ENCODE measurements at regions not wholly inside any gene's neighbourhood (a gene's known extent, or its start where the extent isn't known, plus 50 kb on each side); places are given as distances from the start of the nearest gene placed in this dataset.
A peak's percentile ranks its signal among the peaks of the same experiment; 100 is the strongest.

- POLR2A ChIA-PET (ENCODE audit: low non-redundant PET): no interaction called here
- H3K9me3 ChIP-seq (ENCODE audit: low read depth, low read length, poor library complexity, severe bottlenecking): no peaks in the 10 kb centered on the region
- no peak overlapping the region for H3K27ac ChIP-seq (ENCODE audit: low read depth, low read length, poor library complexity, severe bottlenecking)
- BruUV-seq (replicated peaks): no TSS peak
- TF ChIP-seq EZH2 (IDR thresholded peaks at IDR 0.05; ENCODE audit: borderline replicate concordance, low read depth, low read length, poor library complexity, severe bottlenecking): no peak
- TF ChIP-seq, protein P1, sequence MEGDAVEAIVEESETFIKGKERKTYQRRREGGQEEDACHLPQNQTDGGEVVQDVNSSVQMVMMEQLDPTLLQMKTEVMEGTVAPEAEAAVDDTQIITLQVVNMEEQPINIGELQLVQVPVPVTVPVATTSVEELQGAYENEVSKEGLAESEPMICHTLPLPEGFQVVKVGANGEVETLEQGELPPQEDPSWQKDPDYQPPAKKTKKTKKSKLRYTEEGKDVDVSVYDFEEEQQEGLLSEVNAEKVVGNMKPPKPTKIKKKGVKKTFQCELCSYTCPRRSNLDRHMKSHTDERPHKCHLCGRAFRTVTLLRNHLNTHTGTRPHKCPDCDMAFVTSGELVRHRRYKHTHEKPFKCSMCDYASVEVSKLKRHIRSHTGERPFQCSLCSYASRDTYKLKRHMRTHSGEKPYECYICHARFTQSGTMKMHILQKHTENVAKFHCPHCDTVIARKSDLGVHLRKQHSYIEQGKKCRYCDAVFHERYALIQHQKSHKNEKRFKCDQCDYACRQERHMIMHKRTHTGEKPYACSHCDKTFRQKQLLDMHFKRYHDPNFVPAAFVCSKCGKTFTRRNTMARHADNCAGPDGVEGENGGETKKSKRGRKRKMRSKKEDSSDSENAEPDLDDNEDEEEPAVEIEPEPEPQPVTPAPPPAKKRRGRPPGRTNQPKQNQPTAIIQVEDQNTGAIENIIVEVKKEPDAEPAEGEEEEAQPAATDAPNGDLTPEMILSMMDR (conservative IDR thresholded peaks at IDR 0.05; ENCODE audit: low read depth, low read length): no peak
- H3K4me3 ChIP-seq (ENCODE audit: low read depth, low read length, poor library complexity, severe bottlenecking): no peak overlapping the region
- no peaks in the 10 kb centered on the region for H3K4me1 ChIP-seq (ENCODE audit: insufficient read depth, low read length, poor library complexity, severe bottlenecking)
- intact Hi-C loops (cut with micrococcal nuclease; ENCODE audit: unreplicated experiment): no loop called here
- H3K27me3 ChIP-seq (replicated peaks; ENCODE audit: insufficient read depth, low read depth, low read length, poor library complexity): no peaks in the 10 kb centered on the region
- H3K36me3 ChIP-seq (ENCODE audit: insufficient read depth, low read length, poor library complexity, severe bottlenecking): no peaks in the 10 kb centered on the region
- no peak for DNase-seq (ENCODE audit: low spot score)
- CTCF ChIA-PET: no interaction called here
These were observed 1158.5 kb downstream of the JRKL start for GRCh38 chr11:97548280-97548679.

DNA sequence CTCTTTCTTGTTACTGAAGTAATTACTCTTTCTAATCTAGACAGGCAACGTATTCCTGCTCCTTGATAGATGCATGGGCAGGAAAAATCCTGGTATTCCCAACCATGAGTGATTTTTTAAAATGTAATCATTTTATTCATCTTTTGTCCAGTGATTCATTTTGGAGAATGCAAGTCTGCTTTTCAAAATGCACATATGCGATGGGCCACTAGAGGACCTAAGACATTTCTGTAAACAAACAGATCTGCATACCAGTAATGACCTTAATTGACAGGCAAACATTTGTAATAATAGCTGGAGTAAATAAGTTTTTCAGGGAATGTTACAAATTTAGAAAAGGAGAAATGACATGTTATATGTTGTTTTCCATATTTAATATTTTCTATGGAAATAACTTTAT is 1167.6 kb downstream of the JRKL start:
- BruUV-seq (replicated peaks): no TSS peak
- H3K36me3 ChIP-seq (ENCODE audit: insufficient read depth, low read length, poor library complexity, severe bottlenecking): no peaks in the 10 kb centered on the region
- no peak overlapping the region for H3K4me3 ChIP-seq (ENCODE audit: low read depth, low read length, poor library complexity, severe bottlenecking)
- POLR2A ChIA-PET (ENCODE audit: low non-redundant PET): no interaction called here
- TF ChIP-seq EZH2 (IDR thresholded peaks at IDR 0.05; ENCODE audit: borderline replicate concordance, low read depth, low read length, poor library complexity, severe bottlenecking): no peak
- TF ChIP-seq, protein P1 (conservative IDR thresholded peaks at IDR 0.05; ENCODE audit: low read depth, low read length): peak; percentile 38; the same call in 1 of the 2 replicates
- intact Hi-C loops (cut with micrococcal nuclease; ENCODE audit: unreplicated experiment): no loop called here
- no peaks in the 10 kb centered on the region for H3K27me3 ChIP-seq (replicated peaks; ENCODE audit: insufficient read depth, low read depth, low read length, poor library complexity)
- no peaks in the 10 kb centered on the region for H3K9me3 ChIP-seq (ENCODE audit: low read depth, low read length, poor library complexity, severe bottlenecking)
- H3K4me1 ChIP-seq (ENCODE audit: insufficient read depth, low read length, poor library complexity, severe bottlenecking): no peaks in the 10 kb centered on the region
- H3K27ac ChIP-seq (ENCODE audit: low read depth, low read length, poor library complexity, severe bottlenecking): no peak overlapping the region
- DNase-seq (ENCODE audit: low spot score): peak; percentile 1
- CTCF ChIA-PET: no interaction called here

DNA sequence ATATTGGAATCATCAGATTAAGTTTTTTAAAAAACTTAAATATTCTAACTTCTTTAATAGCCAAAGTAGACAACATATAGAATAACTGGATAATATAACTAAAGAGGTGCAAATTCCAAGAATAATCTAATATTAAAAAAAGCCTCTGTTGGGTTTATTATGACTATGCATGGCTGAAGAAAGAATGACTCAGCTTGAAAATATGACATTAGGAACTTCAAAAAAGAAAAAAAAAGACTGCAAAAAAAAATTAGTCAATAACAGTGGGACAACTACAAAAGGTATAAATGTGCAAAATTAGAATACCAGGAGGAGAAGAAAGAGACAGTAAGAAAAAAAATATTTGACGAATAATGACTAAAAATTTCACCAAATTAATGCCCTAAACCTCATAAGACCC is 1178.0 kb downstream of the JRKL start:
- ChIA-PET POLR2A (ENCODE audit: low non-redundant PET) (no interaction called here), CTCF (no interaction called here)
- no peaks in the 10 kb centered on the region for H3K4me1 ChIP-seq (ENCODE audit: insufficient read depth, low read length, poor library complexity, severe bottlenecking)
- H3K4me3 ChIP-seq (ENCODE audit: low read depth, low read length, poor library complexity, severe bottlenecking): no peak overlapping the region
- no peak for DNase-seq (ENCODE audit: low spot score)
- intact Hi-C loops (cut with micrococcal nuclease; ENCODE audit: unreplicated experiment): no loop called here
- H3K36me3 ChIP-seq (ENCODE audit: insufficient read depth, low read length, poor library complexity, severe bottlenecking): no peaks in the 10 kb centered on the region
- peaks cover 25% of the 10 kb centered on the region for H3K9me3 ChIP-seq (ENCODE audit: low read depth, low read length, poor library complexity, severe bottlenecking)
- no TSS peak for BruUV-seq (replicated peaks)
- H3K27ac ChIP-seq (ENCODE audit: low read depth, low read length, poor library complexity, severe bottlenecking): no peak overlapping the region
- H3K27me3 ChIP-seq (replicated peaks; ENCODE audit: insufficient read depth, low read depth, low read length, poor library complexity): no peaks in the 10 kb centered on the region
- no peak for TF ChIP-seq EZH2 (IDR thresholded peaks at IDR 0.05; ENCODE audit: borderline replicate concordance, low read depth, low read length, poor library complexity, severe bottlenecking)
- TF ChIP-seq, protein P1 (conservative IDR thresholded peaks at IDR 0.05; ENCODE audit: low read depth, low read length): no peak

Data from A673 (cell line).